Activated T-cell treated with anti-CD3 and anti-CD28 coated beads, Interleukin-2, amount 50 U/mL, for 48 hours (primary cell): ENCODE measurements at regions not wholly inside any gene's neighbourhood (a gene's known extent, or its start where the extent isn't known, plus 50 kb on each side); places are given as distances from the start of the nearest gene placed in this dataset.
"Not testable (repeated sequence)": the region's sequence is repeated elsewhere in the genome, so short reads cannot be mapped to it uniquely, and the experiment has no call there.

Experiments
- DNase-seq, 2 experiments: peaks; one replicate each; pipeline ENCODE4 v3.0.0-alpha.2; 2020

DNA sequence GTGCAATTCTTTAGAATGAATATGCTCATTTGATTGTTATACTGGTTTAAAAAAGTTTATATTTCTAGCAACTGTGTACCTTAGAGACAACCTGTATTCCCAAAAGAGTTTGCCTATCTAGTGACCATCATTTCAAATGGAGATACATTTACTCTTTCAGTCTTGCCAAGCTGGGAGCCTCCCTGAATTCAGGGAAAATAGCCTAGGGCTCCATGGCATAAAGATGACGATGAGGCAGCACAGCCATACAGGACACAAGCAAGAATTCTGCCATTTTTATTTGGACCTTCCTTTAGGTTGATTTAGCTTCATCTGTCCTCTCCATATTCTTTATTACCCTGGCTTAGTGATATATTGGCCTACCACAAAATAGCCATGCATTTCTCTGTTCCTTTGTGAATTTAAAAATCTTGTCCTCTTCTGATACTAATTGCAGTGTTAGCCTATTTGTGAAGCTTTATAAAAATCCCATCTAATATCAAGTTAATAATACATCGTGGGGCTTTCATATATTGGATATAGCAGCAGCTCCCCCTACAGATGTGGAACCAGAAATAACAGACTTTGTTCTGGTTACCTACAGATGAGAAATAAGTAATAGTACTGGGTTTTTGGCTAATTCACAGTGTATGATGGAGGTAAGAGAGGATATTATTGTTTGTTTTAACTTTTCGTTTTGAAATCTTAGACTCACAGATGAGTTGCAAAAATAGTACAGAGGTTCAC, 1661.9 kb upstream of the PIK3C3 start:
- no peak for DNase-seq

DNA sequence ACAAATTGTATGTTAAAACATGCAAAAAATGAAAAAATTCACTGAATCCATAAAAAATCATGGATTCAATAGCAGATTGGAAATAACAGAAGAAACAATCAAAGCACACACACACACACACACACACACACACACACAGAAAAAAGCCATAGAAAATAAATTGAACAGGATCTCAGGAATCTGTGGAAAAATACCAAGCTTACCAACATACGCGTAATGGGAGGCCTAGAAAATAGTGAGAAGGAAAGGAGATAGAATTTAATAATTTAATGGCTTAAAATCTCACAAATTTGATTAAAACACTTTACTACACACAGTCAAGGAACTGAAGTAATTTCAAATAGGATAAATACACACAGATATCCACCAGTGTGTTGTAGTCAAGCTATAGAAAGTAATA, 1671.5 kb upstream of the PIK3C3 start:
- no peak for DNase-seq

DNA sequence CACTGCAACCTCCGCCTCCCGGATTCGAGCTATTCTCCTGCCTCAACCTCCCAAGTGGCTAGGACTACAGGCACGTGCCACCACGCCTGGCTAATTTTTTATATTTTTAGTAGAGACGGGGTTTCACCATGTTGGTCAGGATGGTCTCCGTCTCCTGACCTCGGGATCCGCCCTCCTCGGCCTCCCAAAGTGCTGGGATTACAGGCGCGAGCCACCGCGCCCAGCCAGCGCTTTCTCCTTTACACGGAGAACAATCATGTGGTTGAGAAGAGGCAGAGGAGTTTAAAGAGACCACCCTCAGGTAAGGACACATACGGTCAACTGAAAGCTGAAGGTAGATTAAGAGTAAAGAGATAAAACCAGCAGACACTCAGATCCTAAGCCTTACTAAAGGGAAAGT, 1673.7 kb upstream of the PIK3C3 start:
- DNase-seq: not testable (repeated sequence)

DNA sequence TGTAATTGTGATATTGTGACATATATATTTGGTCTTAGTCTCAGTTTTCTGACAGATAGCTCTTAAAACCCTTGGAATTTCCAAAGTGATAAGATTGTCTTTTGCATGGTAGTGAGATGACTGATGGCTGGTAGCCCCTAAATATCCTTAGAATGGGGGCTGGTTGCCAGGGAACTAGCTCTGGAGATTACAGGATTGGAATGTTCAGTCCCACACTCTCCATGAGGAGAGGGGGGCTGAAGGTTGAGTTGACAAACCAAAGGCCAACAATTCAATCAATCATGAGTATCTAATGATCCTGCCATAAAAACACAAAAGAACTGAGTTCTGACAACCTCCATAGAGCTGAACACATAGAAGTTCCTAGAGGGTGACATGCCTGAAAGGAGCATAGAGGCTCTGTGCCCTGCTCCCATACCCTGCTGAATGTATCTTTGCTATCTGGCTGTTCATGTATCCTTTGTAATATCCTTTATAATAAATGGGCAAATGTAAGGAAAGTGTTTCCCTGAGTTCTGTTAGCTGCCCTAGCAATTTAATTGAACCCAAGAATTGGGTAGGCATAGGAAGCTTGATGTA, 1680.3 kb upstream of the PIK3C3 start:
- DNase-seq: no peak

DNA sequence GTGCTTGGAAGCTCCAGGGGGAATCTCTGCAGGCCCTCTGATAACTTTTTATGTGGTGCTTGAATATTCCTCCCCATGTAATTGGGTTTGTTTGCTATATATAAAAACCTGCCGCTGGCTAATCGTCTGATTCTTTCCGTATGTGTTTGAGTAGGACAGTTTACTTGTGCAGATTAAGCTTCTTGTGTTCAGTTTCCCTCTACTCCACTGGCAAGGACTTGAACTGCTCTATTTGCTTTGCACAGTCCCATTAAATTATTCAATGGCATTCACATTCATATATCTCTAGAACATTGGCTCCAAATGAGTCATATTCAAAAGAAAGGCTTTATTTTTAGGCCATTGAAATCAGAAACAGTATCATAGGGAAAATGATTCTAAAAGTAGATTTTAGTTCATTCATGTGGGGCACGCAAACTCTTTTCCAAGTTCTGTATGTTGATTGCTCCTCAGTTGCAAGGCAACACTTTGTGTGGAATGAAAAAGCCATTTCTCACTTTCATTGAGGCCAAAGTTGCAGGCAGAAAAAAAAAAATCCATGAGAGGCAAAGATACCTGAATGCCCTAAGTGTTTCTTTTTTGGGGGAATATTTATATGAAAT, 1682.3 kb upstream of the PIK3C3 start:
- no peak for DNase-seq

DNA sequence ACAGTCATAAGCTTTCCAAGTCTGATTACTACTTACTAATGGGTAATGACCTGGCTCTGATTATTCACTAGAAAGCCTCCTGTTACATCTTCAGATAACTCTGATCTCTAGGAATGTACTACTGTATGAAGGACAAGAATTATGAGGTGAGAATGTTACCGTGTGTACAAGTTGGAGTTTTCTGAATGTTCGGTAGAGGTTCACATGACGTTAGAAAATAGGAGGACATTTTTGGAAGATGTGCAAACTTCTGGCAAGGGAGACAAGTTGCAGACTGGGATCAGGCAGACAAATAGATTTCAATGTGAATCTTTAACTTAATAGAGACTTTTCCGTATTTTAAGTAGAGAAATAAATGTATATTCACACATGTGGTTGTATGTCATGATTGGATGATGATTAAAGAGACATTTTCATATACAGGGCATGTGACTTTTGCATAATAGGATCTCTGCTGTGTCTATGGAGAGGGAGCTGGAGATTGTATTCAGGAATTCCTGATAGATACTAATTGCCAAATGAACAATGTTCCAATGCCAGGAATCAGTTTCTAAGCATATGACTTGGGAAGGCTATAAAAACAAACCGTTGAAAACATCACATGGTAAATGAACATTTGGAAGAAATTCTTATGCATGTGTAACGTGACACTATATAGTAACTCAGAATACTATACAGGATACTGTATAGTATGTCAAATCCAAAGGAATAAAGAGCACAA, 1695.8 kb upstream of the PIK3C3 start:
- DNase-seq: no peak

DNA sequence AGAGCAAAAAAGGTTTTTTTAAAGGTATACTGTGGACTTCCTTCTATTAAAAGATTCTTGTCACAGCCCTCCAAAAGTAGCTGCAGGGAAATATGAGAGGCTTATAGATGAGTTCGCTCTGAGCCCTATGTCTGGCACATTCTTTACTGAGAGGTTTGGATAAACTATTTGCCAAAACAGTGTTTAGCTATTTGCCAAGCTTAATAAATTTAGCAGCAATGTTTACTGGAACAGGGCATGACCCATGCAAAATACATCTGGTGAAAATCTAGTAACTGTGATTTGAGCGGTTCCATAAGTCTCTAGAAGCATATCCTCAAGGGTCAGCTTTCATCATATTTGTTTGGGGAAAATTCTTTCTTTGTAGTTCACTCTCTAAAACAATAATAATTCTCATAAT, 1696.7 kb upstream of the PIK3C3 start:
- DNase-seq: no peak

DNA sequence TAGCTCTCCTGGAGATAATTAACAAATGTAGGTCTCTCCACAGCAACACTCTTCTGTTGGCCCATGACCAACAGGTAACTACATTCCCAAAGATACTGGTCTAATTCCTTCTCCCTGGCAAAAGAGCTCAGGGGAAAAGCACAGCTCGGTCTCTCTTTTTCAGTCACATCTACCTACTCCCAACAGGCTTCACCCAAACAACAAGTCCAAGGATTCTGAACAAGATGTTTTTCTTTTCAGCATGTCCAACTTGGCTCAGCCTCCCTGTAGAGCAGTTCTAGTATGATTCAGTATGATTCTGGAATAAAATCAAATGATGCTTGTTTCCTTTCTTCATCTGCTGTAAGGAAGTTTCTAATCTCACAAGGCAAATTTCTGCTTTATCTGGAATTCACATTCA, 1704.8 kb upstream of the PIK3C3 start:
- DNase-seq: no peak

DNA sequence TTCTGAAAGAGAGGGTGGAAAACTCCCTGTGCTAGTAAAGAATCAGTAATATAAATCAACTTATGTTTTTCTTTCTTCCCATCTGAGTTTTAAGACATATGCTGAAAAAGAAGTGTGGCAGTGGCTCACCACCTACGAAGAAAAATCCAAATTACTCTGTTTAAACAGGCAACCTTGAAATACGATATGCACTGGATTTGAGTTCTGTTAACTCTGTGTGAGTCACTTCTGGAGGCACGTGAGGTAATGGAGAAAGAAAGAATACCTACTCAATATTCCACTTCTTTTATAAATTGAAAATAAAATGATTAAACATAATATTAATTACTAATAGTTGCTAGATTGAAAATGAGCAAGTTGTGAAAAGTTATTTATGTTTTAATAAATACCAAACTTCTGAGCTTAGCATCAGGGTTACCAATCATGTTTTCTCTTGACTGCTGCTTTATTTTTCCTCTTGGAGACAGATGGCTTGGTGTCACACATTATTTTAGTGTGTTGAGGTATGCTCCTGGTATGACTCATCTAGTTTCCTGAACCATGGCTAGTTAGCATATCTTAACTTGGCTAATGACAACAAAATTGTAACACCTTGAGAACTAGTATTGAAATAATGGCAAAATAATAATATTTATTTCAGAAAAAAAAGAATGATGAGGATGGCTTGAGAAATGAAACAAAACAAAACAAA, 1705.5 kb upstream of the PIK3C3 start:
- DNase-seq: no peak

DNA sequence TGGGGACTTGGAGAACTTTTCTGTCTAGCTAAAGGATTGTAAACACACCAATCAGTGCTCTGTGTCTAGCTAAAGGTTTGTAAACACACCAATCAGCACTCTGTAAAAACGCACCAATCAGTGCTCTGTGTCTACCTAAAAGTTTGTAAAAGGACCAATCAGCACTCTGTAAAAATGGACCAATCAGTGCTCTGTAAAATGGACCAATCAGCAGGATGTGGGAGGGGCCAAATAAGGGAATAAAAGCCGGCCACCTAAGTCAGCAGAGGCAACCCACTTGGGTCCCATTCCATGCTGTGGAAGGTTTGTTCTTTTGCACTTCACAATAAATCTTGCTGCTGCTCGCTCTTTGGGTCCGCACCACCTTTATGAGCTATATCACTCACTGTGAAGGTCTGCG, 1709.4 kb upstream of the PIK3C3 start:
- not testable (repeated sequence) for DNase-seq

DNA sequence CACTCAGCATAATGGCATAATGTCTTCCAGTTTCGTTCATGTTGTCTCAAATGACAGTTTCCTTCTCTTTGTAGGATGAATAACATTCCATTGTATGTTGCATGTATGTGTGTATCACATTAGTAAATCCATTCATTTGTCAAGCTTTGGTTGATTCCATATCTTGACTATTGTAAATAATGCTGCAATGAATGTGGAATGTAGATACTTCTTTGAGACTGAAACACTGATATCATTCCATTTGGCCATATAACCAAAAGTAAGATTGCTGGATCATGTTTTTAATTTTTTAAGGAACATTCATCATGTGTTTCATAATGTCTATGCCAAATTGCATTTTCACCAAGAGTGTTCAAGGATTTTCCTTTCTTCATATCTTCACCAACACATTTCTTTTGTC, 1711.4 kb upstream of the PIK3C3 start:
- no peak for DNase-seq

DNA sequence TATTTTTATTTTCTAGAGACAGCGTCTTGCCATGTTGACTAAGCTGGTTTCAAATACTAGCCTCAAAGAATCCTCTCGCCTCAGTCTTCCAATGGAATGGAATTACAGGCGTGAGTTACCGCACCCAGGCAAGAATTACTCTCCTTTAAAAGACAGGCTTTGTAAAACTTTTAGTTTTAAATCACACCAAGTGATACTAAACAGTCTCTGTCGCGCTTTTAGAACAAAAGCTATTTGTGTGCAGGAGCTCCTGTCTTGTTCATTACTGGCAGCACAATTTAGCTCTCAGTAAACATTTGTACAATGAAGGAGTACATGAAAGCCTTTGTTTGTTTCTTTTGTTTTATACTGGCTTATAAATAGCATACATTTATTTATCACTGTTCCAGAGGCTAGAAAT, 1719.2 kb upstream of the PIK3C3 start:
- DNase-seq: no peak

DNA sequence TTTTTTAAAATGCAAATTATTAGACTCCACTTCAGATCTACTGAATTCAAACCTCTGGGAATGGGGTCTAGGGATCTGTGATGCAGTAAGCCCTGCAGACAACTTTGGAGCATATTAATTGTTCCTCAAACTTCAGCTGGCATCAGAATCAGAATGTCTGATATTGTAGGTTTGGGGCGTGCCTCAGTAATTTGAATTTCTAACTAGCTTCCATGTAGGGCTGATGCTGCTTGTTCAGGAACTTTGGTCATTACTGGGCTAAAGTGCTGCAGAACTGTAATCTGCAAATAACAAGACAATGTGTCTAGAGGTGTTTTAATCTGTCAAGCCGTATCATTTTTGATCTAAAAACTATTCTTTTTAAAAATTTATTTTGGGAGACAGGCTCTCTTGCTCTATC, 1719.7 kb upstream of the PIK3C3 start:
- no peak for DNase-seq

DNA sequence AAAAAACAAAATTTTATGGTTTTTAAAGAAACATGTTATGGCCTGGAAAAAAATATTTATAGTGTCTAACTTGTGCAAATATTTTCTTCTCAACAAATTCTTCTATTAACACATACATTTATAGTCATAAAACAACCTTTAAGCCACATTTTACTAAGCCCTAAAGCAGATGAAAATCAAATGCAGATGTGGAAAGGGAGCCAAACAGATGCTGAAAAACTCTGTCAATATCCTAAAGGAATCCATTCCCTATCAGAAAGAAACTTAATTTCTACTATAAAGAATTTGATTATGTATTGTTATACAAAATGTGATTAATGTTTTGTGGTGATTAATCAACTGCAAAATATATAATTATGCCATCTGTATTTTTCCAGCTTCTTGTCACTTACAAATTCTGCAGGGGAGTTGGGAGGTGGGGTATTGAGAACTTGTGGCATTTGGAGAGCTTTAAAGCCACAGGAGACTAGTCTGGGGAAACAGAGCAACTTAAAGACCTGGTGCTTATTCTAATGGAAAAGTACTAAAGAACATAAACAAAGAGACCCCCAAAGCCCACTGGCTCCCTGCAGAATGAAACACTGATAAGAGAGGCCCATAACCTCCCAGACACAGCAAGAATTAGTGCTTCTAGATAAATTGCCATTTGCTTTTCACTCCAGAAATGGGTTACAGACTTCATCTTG, 1721.0 kb upstream of the PIK3C3 start:
- no peak for DNase-seq

DNA sequence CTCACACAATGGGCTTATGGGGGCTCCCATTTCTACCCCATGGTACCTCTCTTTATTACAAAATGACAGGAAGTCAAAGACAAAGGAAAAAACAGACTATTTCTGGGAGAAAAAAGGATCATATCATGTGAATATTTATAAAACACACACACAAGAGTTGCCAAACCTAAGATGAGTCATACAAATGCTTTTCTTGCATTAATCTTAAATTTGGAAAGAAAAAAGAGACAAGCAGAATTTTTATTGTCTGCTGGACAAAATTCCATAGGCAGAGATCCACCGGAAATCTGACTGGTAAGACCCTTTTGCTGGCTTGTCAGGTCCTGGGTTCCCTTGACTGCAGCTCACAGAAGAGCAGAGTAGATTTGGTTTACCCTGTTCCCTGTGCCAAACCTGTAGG, 1732.3 kb upstream of the PIK3C3 start:
- no peak for DNase-seq

DNA sequence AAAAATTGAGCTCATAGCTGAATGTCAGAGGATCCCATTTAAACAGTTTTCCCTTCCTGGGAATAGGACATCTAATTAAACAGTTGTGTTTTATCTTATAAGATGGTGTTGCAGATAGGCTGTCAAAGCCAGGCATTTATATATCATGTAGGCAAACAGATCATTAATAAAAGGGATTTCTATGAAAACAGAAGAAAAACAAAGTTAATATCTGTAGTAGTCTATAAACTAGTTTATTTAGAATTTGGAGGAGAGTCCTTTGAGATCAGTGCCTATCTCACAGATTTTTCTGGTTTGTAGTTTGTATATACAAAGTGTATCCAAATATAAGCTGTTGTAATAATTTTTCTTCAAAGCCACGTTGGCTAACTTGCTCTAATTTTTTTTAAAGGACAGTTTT, 1738.2 kb upstream of the PIK3C3 start:
- no peak for DNase-seq

DNA sequence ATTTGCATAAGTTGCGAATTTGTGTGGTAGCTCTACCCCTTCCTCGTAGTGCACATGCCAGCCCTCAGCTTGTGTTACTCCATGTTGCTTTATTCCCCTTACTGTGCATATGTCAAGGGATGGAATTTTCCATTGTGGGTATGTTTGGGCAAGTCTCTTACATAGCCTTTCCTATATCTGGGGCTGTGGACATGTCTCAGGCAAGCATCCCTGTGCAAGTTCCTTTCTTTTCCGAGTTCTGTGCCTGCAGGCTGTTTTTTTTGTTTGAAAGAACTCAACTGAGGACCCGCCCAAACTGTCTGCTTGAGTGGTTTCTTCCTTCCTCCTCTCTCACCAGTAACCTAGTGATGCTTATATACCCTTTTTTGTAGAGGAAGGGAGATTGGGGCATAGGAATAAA, 1739.1 kb upstream of the PIK3C3 start:
- DNase-seq: no peak

DNA sequence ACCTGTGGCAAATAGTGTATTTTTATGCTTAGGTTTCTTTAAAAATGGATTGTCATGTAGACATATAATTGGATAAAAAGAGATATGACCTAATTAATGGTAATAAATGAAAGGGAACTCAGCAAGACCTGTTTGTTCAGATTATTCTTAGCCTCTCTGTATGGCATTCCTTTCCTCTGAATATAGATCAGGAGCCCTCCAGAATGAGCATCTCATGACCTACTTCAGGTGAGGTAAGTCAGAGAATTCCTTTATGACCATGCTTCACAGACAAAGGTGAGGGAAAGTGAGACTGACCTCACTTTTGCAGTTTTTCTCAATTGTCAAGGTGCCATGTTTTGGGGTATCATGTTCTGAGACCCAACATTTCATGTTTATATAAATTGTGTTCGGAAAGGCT, 1744.3 kb upstream of the PIK3C3 start:
- no peak for DNase-seq

DNA sequence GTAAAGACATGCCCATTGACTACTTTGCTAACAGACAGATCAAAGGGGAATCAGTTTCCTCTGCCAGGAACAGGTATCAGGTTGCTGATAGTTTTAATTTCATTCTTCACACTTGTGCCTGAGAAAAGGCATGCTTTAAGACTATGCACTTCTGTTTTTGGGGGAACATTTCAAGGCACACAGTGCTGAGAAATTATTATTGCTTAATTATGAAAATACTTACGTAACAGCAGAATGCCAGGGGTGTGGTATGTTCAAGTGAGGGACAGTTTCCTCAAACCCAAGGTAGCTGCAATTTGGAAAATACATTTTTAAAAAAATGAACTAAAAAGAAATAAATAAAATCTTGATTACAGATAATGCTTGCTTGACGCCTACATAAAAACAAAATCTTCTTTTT, 1746.1 kb upstream of the PIK3C3 start:
- DNase-seq: no peak

DNA sequence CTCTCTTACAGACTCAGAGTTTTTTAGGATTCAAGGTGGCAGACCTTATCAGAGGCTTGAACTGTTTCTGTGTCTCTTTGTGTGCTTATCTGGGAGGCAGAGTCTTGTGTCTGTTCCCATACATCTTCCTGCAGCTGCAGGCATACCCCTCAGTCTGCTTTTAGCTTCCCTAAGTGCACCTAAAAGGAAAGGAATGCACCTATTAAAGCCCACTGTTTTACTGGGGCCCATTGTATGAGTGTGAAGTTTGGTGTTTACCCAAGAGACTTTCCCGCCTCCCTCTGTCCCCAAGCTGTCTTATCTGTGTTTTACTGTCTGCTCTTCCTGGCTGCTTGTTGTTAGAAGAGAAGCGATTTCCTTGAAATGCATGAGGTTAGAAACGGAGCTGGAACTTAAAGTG, 1757.3 kb upstream of the PIK3C3 start:
- DNase-seq: no peak

DNA sequence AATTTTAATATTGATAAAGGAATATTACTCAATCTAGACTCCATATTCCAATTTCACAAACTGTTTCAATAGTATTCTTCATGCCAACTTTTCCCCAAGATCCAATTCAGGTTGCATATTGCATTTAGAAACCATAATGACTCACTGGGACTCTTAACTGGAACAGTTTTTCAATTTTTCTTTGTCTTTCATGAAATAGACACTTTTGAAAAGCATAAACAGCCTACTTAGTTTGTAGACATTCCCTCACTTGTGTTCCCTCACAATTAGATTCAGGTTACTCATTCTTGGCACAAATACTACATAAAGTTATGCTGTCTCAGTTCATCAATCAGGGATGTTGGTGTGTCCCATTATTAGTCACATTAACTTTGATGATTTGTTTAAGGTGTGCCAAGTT, 1768.4 kb upstream of the PIK3C3 start:
- DNase-seq: no peak

DNA sequence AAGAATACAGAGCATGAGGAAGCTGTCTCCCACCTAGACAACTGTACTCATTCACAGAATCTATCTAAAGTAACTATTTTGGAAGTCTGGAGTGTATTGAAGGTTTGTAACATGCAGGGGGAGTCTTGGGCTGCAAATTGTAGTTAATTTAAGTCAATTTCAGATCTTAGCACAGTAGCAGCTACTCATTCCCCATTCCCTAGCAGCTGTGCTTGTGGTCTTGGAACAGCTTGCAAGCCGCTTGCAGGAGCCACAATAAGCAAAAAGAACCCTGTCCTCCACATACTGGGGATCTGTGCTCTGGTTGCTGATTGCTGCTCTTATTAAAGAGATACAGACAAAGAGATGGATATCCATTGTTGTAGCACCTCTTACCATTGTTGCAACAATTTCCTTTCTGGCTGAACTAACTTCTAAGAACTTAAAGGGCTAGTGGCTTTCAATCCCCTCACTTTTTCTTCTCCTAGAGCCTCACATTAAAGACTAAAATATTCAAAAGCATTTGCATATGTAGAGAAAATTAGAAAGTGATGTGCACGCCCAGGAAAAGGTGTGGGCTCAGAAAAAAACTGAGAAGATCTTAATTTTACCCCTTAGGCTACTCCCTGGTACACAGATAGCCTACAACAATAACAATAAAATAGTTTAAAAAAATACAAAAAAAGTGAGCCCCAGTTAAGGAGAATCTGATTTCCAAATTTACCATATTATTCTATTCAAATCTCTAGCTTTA, 1775.1 kb upstream of the PIK3C3 start:
- no peak for DNase-seq
